Omental fat pad (tissue), 3 donors: ENCODE measurements at regions not wholly inside any gene's neighbourhood (a gene's known extent, or its start where the extent isn't known, plus 50 kb on each side); places are given as distances from the start of the nearest gene placed in this dataset.

Experiments
- ATAC-seq: fragments of 150-250 bp; one replicate; pipeline ENCODE4 v1.9.1; 2016; ENCODE audit warnings: mild to moderate bottlenecking, moderate library complexity; ENCODE audit not compliant: low FRiP score
- DNase-seq: peaks from one replicate; pipeline ENCODE4 v3.0.0-alpha.2; 2019; ENCODE audit warnings: low spot score
- CTCF ChIP-seq, 3 donors: fragments of 450-650 bp; IDR thresholded peaks; one replicate each; pipeline ENCODE4 v1.5.1; 2016 to 2017; ENCODE audit warnings: antibody characterized with exemption in 3 of 3, mild to moderate bottlenecking in 3 of 3, moderate library complexity in 2 of 3

GRCh38 chr1:233435622-233436021 is 108.1 kb downstream of the MAP3K21 start:
- no peak for DNase-seq
- ATAC-seq, result no peak
- TF ChIP-seq CTCF (IDR thresholded peaks at IDR 0.05), result no peak

- no peak for TF ChIP-seq CTCF (IDR thresholded peaks at IDR 0.05)
- no peak for ATAC-seq
Measured at GRCh38 chr1:233439721-233440120, 112.2 kb downstream of the MAP3K21 start.

DNA sequence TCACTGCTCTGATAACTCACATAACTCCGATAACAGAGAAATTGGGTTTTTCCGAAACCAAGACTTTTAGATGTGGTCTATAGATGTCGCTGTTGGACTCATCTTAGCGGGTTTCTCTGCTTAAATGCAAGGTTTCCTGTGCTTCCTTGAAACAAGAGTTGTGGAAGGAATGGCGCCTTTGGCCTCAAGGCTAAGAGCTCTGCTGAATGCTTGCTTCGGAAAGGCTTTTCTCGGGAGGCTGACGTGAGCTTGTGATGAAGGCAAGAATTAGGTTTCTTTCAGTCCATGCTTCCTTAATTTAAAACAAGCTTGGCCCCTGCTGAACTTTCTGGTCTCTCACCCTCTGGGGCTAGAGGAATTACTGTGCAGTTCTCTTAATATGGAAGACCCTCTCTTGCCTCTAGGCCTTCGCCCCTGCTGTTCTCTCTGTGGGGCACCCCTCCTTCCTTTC is 113.5 kb downstream of the MAP3K21 start:
- ATAC-seq (peak; percentile 35), DNase-seq (no peak)
- no peak for TF ChIP-seq CTCF (IDR thresholded peaks at IDR 0.05)

More at GRCh38 chr1:233439721-233440120, 112.2 kb downstream of the MAP3K21 start:
- no peak for DNase-seq

DNA sequence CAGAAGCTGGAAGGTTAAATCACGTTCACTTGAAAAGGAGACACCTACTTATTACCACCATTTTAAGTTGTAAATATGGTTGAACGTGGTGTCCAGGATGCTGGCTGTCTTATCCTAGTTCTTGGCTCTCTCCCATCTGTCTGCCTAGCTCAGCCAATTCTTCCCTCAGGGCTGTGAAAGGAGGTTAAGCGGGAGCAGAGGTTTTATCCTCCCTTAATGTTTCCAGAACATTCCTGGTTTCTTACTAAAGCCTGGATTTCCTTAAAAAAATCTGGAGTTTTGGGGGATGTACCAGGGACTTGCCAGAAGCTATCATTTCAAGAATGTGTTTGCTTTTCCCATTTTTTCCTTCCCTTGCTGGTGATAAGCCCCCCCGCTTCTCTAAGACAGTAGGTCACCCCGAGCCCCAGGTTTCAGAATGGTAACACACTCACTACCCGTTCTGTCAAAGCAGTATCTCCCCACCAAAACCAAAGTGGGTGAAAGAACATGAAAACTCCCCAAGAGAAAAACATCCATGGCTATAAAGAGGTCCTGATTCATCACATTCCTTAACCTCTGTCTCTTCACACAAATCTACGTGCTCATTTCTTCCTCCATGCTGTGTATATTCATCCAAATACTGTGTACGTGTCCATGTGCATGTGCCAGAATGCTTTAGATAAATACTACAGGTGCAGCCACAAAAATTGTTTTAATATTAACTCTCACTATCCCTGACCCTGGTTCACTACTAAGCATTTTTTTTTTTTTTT is 114.7 kb downstream of the MAP3K21 start:
- no peak for TF ChIP-seq CTCF (IDR thresholded peaks at IDR 0.05)
- DNase-seq, result no peak
- ATAC-seq, result peak; percentile 70

GRCh38 chr1:233443040-233443760 is 115.7 kb downstream of the MAP3K21 start:
- TF ChIP-seq CTCF (IDR thresholded peaks at IDR 0.05), result no peak
- no peak for DNase-seq
- ATAC-seq, result peak; percentile 83

- DNase-seq, result no peak
- ATAC-seq, result no peak
- TF ChIP-seq CTCF (IDR thresholded peaks at IDR 0.05), result no peak
Measured at GRCh38 chr1:233444484-233444883, 117.0 kb downstream of the MAP3K21 start.
